Activated naive CD4-positive, alpha-beta T cell treated with anti-CD3 and anti-CD28 coated beads, Interleukin-2, amount 50 U/mL, for 72 hours (primary cell): ENCODE measurements at regions not wholly inside any gene's neighbourhood (a gene's known extent, or its start where the extent isn't known, plus 50 kb on each side); places are given as distances from the start of the nearest gene placed in this dataset.
"Not testable (repeated sequence)": the region's sequence is repeated elsewhere in the genome, so short reads cannot be mapped to it uniquely, and the experiment has no call there.

Experiments
- ATAC-seq, 2 donors: fragments of 150-1000 bp; cut with Tn5 transposase; 2 replicates each; pipeline ENCODE4 v1.10.0; 2021; ENCODE audit warnings: mild to moderate bottlenecking in 2 of 2, moderate library complexity in 2 of 2
- DNase-seq, 2 donors: peaks; one replicate each; pipeline ENCODE4 v3.0.0; 2021 to 2022; ENCODE audit warnings: low spot score in 2 of 2
- H3K27ac Mint-ChIP-seq, 2 donors: one replicate each; pipeline ENCODE4 v1.8.0; 2022; ENCODE audit warnings: mild to moderate bottlenecking in 2 of 2, mixed read lengths in 2 of 2
- H3K36me3 Mint-ChIP-seq, 2 donors: one replicate each; pipeline ENCODE4 v1.8.0; 2022; ENCODE audit warnings: mixed read lengths in 2 of 2
- H3K9me3 Mint-ChIP-seq, 2 donors: one replicate each; pipeline ENCODE4 v1.8.0; 2022; ENCODE audit warnings: mixed read lengths in 2 of 2

- no peaks in the 10 kb centered on the region for H3K36me3 Mint-ChIP-seq
- no peaks in the 10 kb centered on the region for H3K9me3 Mint-ChIP-seq
- no peak for ATAC-seq
- no peak overlapping the region for H3K27ac Mint-ChIP-seq
- no peak for DNase-seq
These were observed 51.9 kb upstream of the LAS1L start for GRCh38 chrX:65586491-65586890.

- not testable (repeated sequence) for H3K36me3 Mint-ChIP-seq, ATAC-seq, DNase-seq, H3K9me3 Mint-ChIP-seq, H3K27ac Mint-ChIP-seq
These were observed 50.6 kb upstream of the LAS1L start for GRCh38 chrX:65585226-65585625.
